ENCODE measurements at regions not wholly inside any gene's neighbourhood (a gene's known extent, or its start where the extent isn't known, plus 50 kb on each side); places are given as distances from the start of the nearest gene placed in this dataset.

DNA sequence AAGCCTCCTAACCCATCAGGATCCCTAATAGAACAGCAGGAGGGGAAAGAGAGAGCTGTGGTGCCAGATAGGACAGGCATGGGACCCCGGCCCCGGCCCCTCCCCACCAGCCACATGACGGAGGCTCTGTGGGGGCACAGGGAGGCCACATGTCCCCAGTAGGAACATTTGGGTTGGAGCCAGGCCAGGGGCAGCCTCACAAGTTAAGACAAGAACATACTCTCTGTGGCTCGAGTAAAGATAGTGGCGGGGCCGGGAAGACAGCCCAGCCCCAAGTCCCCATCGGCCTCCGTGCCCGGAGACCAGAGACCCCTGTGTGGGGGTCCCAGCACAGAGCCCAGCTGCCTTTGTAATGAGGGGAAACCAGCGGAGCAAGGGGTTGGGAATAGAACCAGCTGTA lies 78.6 kb upstream of the GALNT9 start:
- Mint-ChIP-seq H3K27ac (no peak overlapping the region), H3K4me3 (no peak overlapping the region), H3K36me3 (no peaks in the 10 kb centered on the region), H3K9me3 (no peaks in the 10 kb centered on the region), H3K27me3 (ENCODE audit: low read depth in 3 of 3) (peaks cover 2 to 6% (median 2%) of the 10 kb centered on the region in 3 donors), H3K4me1 (no peaks in the 10 kb centered on the region)
- no peak for DNase-seq

- H3K27ac Mint-ChIP-seq, result no peak overlapping the region
- H3K9me3 Mint-ChIP-seq, result no peaks in the 10 kb centered on the region
- H3K36me3 Mint-ChIP-seq, result no peaks in the 10 kb centered on the region
- no peaks in the 10 kb centered on the region for H3K4me1 Mint-ChIP-seq
- H3K4me3 Mint-ChIP-seq, result no peak overlapping the region
- no peak for DNase-seq
- peaks cover 2 to 6% (median 2%) of the 10 kb centered on the region in 3 donors for H3K27me3 Mint-ChIP-seq (ENCODE audit: low read depth in 3 of 3)
Observed at GRCh38 chr12:132407451-132407961, 78.1 kb upstream of the GALNT9 start.

DNA sequence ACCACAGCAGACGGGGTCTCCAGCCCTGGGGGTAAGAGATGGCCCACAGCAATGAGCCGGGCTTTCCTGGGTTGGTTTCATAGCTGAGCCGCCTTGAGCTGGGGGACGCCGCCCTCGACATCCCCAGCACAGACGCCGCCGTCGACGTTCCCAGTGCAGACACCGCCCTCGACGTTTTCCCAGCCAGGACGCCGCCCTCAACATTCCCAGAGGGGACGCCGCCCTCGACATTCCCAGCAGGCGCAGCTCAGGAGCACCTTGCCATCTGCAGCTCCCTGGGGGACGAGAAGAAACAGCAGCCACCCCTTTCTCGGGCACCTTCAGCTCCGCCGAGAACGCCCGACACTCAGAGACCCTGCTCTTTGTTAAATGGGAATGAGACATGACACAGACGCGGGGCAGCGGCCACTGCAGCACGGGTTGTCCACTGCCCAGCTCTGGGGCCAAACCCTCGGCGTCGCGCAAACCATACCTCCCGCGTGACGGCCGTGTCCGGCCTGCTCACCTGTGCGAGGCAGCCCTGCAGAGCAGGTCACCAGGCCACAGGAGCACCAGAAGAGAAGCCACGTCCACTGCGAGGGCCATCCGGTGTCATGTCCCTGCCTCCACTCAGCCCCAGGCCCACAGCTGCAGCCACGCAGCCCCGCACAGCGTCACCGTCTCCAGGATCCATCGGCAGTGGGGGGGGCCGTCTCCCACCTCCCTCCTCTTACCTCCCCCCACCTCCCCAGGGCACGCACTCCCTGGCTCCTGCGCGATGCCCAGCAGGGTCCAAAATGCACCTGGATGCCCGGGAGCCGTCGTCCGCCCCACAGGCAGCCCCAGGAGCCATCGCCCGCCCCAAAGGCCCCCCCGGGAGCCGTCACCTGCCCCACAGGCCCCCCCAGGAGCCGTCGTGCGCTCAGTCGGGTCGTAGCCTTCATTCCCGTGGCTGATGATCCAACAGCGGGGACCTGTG lies 77.4 kb upstream of the GALNT9 start:
- Mint-ChIP-seq H3K27me3 (ENCODE audit: low read depth in 3 of 3) (peaks cover 2 to 6% (median 2%) of the 10 kb centered on the region in 3 donors), H3K36me3 (no peaks in the 10 kb centered on the region), H3K4me3 (no peak overlapping the region)

DNA sequence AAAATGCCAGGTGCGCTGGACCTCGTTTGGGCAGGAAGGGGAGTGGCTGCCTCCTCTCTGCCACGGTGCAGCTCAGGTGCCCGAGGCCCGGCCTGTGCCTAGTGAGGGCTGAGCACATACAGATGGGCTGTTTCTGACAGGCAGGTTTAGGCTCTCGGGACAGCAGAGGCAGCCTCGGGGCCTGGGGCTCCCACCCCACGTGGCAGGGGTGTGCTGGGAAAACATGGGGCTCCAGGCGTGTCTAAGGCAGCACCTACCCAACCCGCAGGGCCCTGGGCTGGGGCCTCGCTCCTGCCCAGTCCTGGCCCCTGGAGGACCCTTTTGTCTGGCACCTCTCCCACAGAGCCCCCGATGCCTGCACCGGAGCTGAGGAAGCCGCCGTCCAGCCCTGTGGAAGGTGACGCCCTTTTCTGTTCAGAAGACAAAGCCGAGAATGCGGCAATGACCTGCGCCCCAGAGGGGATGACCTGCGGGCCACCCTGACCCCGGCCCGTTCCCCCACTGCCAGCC lies 76.4 kb upstream of the GALNT9 start:
- Mint-ChIP-seq H3K27ac (no peak overlapping the region), H3K4me1 (no peaks in the 10 kb centered on the region), H3K4me3 (no peak overlapping the region), H3K27me3 (ENCODE audit: low read depth in 3 of 3) (peaks cover 0 to 5% (median 2%) of the 10 kb centered on the region in 3 donors), H3K9me3 (no peaks in the 10 kb centered on the region), H3K36me3 (no peaks in the 10 kb centered on the region)
- DNase-seq, result no peak

More for the DNA sequence above, 77.4 kb upstream of the GALNT9 start:
- H3K9me3 Mint-ChIP-seq, result no peaks in the 10 kb centered on the region
- H3K27ac Mint-ChIP-seq, result no peak overlapping the region
- DNase-seq, result no peak
- H3K4me1 Mint-ChIP-seq, result no peaks in the 10 kb centered on the region

DNA sequence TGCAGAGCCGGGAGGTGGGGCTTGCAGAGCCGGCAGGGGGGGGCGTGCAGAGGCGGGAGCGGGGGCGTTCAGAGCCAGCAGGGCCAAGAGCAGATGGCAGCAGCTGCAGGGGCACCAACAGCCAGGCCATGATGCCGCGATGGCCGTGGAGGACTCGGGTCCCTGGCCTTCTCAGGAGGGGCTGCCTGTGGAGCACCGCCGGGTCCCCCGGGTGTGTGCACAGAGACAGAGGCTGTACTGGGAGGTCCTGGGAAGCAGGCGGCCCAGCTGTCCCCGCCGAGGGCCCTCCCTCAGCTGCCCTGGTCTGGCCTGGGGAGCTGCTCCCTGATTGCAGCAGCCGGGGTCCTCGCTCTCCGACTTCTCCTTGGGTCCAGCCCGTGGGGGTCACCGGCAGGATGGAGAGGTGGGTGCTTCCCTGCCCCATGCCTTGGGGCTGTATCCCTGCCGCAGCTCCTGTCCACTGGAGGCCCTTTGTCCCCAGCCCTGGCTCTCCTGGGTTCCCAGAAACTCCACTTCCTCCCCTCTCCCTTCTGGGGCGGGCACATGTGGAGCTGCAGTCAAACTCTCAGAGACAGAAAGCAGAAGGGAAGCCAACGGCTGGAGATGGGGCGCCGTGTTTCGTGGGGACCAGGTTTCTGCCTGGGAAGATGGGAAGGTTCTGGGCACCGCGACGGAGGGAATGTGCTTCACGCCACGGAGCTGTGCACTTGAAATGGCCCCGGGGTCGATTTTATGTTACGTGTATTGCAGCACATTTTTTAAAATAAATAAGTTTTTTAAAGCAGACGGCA lies 75.8 kb upstream of the GALNT9 start:
- Mint-ChIP-seq H3K27me3 (ENCODE audit: low read depth in 3 of 3) (peaks cover 0 to 5% (median 2%) of the 10 kb centered on the region in 3 donors), H3K4me3 (no peak overlapping the region), H3K9me3 (no peaks in the 10 kb centered on the region), H3K27ac (no peak overlapping the region), H3K4me1 (no peaks in the 10 kb centered on the region), H3K36me3 (no peaks in the 10 kb centered on the region)
- DNase-seq, result no peak

GRCh38 chr12:132404435-132404855 lies 75.1 kb upstream of the GALNT9 start:
- no peaks in the 10 kb centered on the region for H3K36me3 Mint-ChIP-seq
- no peaks in the 10 kb centered on the region for H3K4me1 Mint-ChIP-seq
- DNase-seq, result no peak
- no peak overlapping the region for H3K27ac Mint-ChIP-seq
- H3K4me3 Mint-ChIP-seq, result no peak overlapping the region
- no peaks in the 10 kb centered on the region for H3K9me3 Mint-ChIP-seq
- H3K27me3 Mint-ChIP-seq (ENCODE audit: low read depth in 3 of 3), result peaks cover 0 to 5% (median 2%) of the 10 kb centered on the region in 3 donors

DNA sequence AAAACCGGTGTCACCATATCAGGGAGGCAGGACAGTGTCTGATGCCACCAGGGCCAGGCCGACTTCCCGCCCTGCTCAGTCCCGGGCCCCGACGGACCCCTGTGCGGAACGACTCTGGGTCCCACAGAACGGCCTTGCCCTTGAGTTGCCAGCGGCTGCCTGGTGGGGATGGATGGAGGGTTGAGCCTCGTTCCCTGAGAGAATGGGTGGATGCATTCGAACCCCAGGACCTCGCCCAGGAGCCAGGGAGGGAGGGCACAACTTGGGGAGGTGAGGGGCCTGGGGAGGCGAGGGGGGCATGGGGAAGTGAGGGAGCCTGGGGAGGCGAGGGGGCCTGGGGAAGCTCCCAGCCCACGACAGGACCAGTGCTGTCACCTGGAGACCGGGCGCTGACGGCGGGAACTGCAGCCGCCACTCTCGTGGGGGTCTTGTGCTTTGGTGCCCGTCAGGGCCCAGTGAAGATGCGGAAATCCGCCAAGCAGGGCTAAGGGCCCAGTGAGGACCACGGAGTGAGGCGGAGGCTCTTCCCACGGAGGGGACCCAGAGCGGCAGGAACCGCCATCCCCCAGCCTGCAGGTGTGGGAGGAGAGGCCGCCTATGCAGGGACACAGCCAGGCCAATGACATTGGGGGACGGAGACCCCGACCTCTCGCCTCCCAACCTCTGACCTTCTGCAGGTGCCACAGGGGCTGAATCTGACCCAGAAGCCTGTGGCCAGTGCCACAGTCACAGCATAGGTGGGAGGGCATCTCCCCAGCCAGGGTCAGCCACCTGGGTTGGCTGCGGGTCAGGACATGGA lies 74.4 kb upstream of the GALNT9 start:
- H3K36me3 Mint-ChIP-seq, result no peaks in the 10 kb centered on the region
- no peaks in the 10 kb centered on the region for H3K4me1 Mint-ChIP-seq
- no peaks in the 10 kb centered on the region for H3K9me3 Mint-ChIP-seq
- H3K27ac Mint-ChIP-seq, result no peak overlapping the region
- no peak for DNase-seq
- no peak overlapping the region for H3K4me3 Mint-ChIP-seq
- H3K27me3 Mint-ChIP-seq (ENCODE audit: low read depth in 3 of 3), result peaks cover 0 to 5% (median 2%) of the 10 kb centered on the region in 3 donors

- DNase-seq, result no peak
- Mint-ChIP-seq H3K36me3 (no peaks in the 10 kb centered on the region), H3K9me3 (no peaks in the 10 kb centered on the region), H3K4me3 (no peak overlapping the region), H3K27ac (no peak overlapping the region), H3K4me1 (no peaks in the 10 kb centered on the region), H3K27me3 (ENCODE audit: low read depth in 3 of 3) (peaks cover 0 to 5% (median 2%) of the 10 kb centered on the region in 3 donors)
Observed at GRCh38 chr12:132402831-132403416, 73.5 kb upstream of the GALNT9 start.

GRCh38 chr12:132401982-132402381 lies 72.6 kb upstream of the GALNT9 start:
- Mint-ChIP-seq H3K27ac (no peak overlapping the region), H3K4me3 (no peak overlapping the region), H3K27me3 (ENCODE audit: low read depth in 3 of 3) (peaks cover 0 to 6% (median 2%) of the 10 kb centered on the region in 3 donors), H3K4me1 (no peaks in the 10 kb centered on the region), H3K9me3 (no peaks in the 10 kb centered on the region), H3K36me3 (no peaks in the 10 kb centered on the region)
- no peak for DNase-seq

- Mint-ChIP-seq H3K4me1 (no peaks in the 10 kb centered on the region), H3K4me3 (no peak overlapping the region), H3K27ac (no peak overlapping the region), H3K27me3 (ENCODE audit: low read depth in 3 of 3) (peaks cover 0 to 8% (median 0%) of the 10 kb centered on the region in 3 donors), H3K36me3 (no peaks in the 10 kb centered on the region), H3K9me3 (no peaks in the 10 kb centered on the region)
- no peak for DNase-seq
Observed at GRCh38 chr12:132400011-132400641, 70.7 kb upstream of the GALNT9 start.

GRCh38 chr12:132399092-132400010 lies 70.0 kb upstream of the GALNT9 start:
- H3K36me3 Mint-ChIP-seq, result no peaks in the 10 kb centered on the region
- H3K4me3 Mint-ChIP-seq, result no peak overlapping the region
- H3K9me3 Mint-ChIP-seq, result no peaks in the 10 kb centered on the region
- H3K27me3 Mint-ChIP-seq (ENCODE audit: low read depth in 3 of 3), result peaks cover 0 to 8% (median 0%) of the 10 kb centered on the region in 3 donors
- H3K27ac Mint-ChIP-seq, result no peak overlapping the region
- no peak for DNase-seq
- H3K4me1 Mint-ChIP-seq, result no peaks in the 10 kb centered on the region
